GM18519 (cell line): ENCODE measurements at regions not wholly inside any gene's neighbourhood (a gene's known extent, or its start where the extent isn't known, plus 50 kb on each side); places are given as distances from the start of the nearest gene placed in this dataset.

Experiments used
- ATAC-seq: cut with Tn5 transposase; IDR thresholded peaks from one replicate; pipeline ENCODE4 v1.9.1; 2021; ENCODE audit warnings: mild to moderate bottlenecking, moderate library complexity; ENCODE audit not compliant: unreplicated experiment, low FRiP score

- no peak for ATAC-seq
These were observed 170.2 kb upstream of the C9orf72 start for GRCh38 chr9:27743490-27743889.

- ATAC-seq, result no peak
These were observed 174.2 kb upstream of the C9orf72 start for GRCh38 chr9:27747450-27747849.

GRCh38 chr9:27749838-27750237 is 176.6 kb upstream of the C9orf72 start:
- ATAC-seq, result no peak

GRCh38 chr9:27750566-27750965 is 177.3 kb upstream of the C9orf72 start:
- no peak for ATAC-seq

- no peak for ATAC-seq
These were observed 178.8 kb upstream of the C9orf72 start for GRCh38 chr9:27752069-27752468.

GRCh38 chr9:27755846-27756245 is 182.6 kb upstream of the C9orf72 start:
- ATAC-seq, result no peak

- ATAC-seq, result no peak
These were observed 183.1 kb upstream of the C9orf72 start for GRCh38 chr9:27756418-27756817.

GRCh38 chr9:27763831-27764230 is 190.6 kb upstream of the C9orf72 start:
- no peak for ATAC-seq

GRCh38 chr9:27765266-27766072 is 192.2 kb upstream of the C9orf72 start:
- ATAC-seq, result no peak

GRCh38 chr9:27766073-27766835 is 193.0 kb upstream of the C9orf72 start:
- ATAC-seq, result no peak

GRCh38 chr9:27768781-27769180 is 195.5 kb upstream of the C9orf72 start:
- no peak for ATAC-seq

GRCh38 chr9:27770541-27770940 is 197.3 kb upstream of the C9orf72 start:
- ATAC-seq, result no peak

GRCh38 chr9:27771803-27772545 is 198.7 kb upstream of the C9orf72 start:
- ATAC-seq, result no peak

GRCh38 chr9:27784847-27785713 is 211.8 kb upstream of the C9orf72 start:
- ATAC-seq, result no peak

- ATAC-seq, result no peak
These were observed 212.4 kb upstream of the C9orf72 start for GRCh38 chr9:27785714-27786100.

GRCh38 chr9:27787891-27788290 is 214.6 kb upstream of the C9orf72 start:
- no peak for ATAC-seq

GRCh38 chr9:27791311-27791710 is 218.0 kb upstream of the C9orf72 start:
- no peak for ATAC-seq

- no peak for ATAC-seq
These were observed 219.8 kb upstream of the C9orf72 start for GRCh38 chr9:27792971-27793689.

GRCh38 chr9:27799326-27799725 is 226.0 kb upstream of the C9orf72 start:
- no peak for ATAC-seq

GRCh38 chr9:27800159-27800558 is 226.9 kb upstream of the C9orf72 start:
- ATAC-seq, result no peak
